ENCODE measurements at regions not wholly inside any gene's neighbourhood (a gene's known extent, or its start where the extent isn't known, plus 50 kb on each side); places are given as distances from the start of the nearest gene placed in this dataset.

DNA sequence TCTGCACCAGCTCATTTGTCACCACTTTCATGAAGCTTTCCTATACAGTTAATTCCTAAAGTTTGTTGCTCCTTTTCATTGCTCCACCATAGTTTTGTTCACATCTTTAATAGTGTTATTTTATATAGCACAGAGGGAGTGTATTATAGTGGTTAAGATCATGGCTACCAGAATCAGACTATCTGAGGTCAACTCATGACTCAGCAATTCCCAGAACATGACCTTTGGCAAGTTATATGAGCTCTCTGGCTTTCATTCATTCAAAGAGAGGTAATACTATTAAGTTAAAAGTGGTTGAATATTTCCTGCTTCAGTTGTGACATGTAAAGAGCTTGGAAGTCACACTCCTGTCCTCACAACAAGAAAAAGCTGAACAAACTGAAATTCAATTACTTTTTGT, 1073.5 kb downstream of the NAALADL2 start:
- H3K36me3 ChIP-seq (replicated peaks; ENCODE audit: insufficient read depth, low read depth), result no peaks in the 10 kb centered on the region
- no peaks in the 10 kb centered on the region for H3K4me1 ChIP-seq (ENCODE audit: insufficient read depth)
- H3K9me2 ChIP-seq (replicated peaks; ENCODE audit: insufficient read depth), result peaks cover 3% of the 10 kb centered on the region
- no peaks in the 10 kb centered on the region for H4K20me1 ChIP-seq (ENCODE audit: insufficient read depth, poor library complexity, severe bottlenecking)
- H2AFZ ChIP-seq, result no peak overlapping the region
- no peaks in the 10 kb centered on the region for H3K9me3 ChIP-seq (ENCODE audit: low read depth)
- H3K4me3 ChIP-seq, result no peak overlapping the region
- no peak for TF ChIP-seq EZH2phosphoT487 (IDR thresholded peaks at IDR 0.05; ENCODE audit: low read depth, severe bottlenecking, unreplicated experiment)
- H3K27me3 ChIP-seq, result no peaks in the 10 kb centered on the region
- no peaks in the 10 kb centered on the region for H3K79me2 ChIP-seq
- no peak overlapping the region for H3K27ac ChIP-seq
- no peak overlapping the region for H3K4me2 ChIP-seq
- no peak for DNase-seq (ENCODE audit: low spot score)

DNA sequence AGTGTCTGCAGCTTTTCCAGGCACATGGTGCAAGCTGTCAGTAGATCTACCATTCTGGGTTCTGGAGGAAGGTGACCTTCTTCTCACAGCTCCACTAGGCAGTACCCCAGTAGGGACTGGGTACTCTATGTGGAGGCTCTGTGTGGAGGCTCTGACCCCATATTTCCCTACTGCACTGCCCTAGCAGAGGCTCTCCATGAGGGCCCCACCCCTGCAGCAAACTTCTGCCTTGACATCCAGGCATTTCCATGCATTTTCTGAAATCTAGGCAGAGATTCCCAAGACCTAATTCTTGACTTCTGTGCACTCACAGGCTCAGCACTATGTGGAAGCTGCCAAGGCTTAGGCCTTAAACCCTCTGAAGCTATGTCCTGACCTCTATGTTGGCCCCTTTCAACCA, 1060.0 kb downstream of the NAALADL2 start:
- H3K36me3 ChIP-seq (replicated peaks; ENCODE audit: insufficient read depth, low read depth), result no peaks in the 10 kb centered on the region
- no peaks in the 10 kb centered on the region for H3K9me2 ChIP-seq (replicated peaks; ENCODE audit: insufficient read depth)
- H3K4me2 ChIP-seq, result no peak overlapping the region
- TF ChIP-seq, protein P1, sequence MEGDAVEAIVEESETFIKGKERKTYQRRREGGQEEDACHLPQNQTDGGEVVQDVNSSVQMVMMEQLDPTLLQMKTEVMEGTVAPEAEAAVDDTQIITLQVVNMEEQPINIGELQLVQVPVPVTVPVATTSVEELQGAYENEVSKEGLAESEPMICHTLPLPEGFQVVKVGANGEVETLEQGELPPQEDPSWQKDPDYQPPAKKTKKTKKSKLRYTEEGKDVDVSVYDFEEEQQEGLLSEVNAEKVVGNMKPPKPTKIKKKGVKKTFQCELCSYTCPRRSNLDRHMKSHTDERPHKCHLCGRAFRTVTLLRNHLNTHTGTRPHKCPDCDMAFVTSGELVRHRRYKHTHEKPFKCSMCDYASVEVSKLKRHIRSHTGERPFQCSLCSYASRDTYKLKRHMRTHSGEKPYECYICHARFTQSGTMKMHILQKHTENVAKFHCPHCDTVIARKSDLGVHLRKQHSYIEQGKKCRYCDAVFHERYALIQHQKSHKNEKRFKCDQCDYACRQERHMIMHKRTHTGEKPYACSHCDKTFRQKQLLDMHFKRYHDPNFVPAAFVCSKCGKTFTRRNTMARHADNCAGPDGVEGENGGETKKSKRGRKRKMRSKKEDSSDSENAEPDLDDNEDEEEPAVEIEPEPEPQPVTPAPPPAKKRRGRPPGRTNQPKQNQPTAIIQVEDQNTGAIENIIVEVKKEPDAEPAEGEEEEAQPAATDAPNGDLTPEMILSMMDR (IDR thresholded peaks at IDR 0.05; ENCODE audit: poor library complexity), result no peak
- no peak for TF ChIP-seq EZH2phosphoT487 (IDR thresholded peaks at IDR 0.05; ENCODE audit: low read depth, severe bottlenecking, unreplicated experiment)
- H3K27me3 ChIP-seq, result no peaks in the 10 kb centered on the region
- DNase-seq (ENCODE audit: low spot score), result no peak
- no peak overlapping the region for H2AFZ ChIP-seq
- no peaks in the 10 kb centered on the region for H3K9me3 ChIP-seq (ENCODE audit: low read depth)
- H3K79me2 ChIP-seq, result no peaks in the 10 kb centered on the region
- H3K4me3 ChIP-seq, result no peak overlapping the region
- H3K27ac ChIP-seq, result no peak overlapping the region
- H4K20me1 ChIP-seq (ENCODE audit: insufficient read depth, poor library complexity, severe bottlenecking), result no peaks in the 10 kb centered on the region
- no peaks in the 10 kb centered on the region for H3K4me1 ChIP-seq (ENCODE audit: insufficient read depth)

DNA sequence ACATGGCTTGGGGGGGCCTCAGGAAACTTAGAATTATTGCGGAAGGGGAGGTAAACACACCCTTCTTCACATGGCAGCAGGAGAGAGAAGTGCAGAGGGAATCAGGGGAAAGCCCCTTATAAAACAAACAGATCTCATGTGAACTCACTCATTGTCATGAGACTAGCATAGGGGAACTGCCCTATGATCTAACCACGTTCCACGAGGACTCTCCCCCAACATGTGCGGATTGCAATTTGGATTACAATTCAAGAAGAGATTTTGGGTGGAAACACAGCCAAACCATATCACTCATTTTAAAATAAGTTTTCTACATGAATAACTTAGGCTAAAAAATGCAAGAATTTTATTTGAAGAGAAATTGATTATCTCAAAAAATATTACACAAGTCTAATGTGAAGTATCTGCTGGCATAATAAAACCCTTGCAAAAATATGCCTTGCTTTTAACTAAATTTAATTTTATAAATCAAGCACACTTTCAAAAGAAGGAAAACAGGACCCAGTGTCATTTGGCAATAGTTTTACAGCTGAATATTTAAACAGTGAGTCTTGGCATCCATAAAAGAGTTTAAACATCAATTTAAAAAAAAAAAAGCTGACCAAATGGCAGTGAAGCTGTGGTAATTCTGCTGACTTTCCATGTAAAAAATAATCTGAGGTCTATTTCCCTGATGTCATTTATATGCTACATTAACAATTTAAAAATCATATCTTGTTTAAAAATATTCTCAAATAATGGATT, 1057.2 kb downstream of the NAALADL2 start:
- H2AFZ ChIP-seq, result no peak overlapping the region
- H3K36me3 ChIP-seq (replicated peaks; ENCODE audit: insufficient read depth, low read depth), result no peaks in the 10 kb centered on the region
- no peak for DNase-seq (ENCODE audit: low spot score)

DNA sequence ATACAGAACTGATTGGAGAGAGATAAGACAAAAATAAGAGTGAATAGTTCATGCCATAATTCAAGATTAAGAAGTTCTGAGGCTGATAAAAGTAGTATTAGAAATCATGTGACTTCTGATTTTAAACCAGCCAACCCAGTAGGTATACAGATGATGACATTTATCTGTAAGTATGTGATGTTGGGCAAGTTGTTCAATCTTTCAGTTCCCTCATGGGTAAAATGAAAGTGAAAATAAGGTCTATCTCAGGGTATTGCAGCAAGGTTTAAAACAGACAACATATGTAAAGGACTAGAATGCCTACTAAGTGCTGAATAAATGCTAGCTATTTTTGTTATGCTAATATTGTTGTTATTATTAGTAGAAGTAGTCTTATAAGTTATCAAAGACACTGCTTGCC, 1055.7 kb downstream of the NAALADL2 start:
- Histone ChIP-seq H3K36me3 (replicated peaks; ENCODE audit: insufficient read depth, low read depth) (no peaks in the 10 kb centered on the region), H3K4me3 (no peak overlapping the region), H3K9me2 (replicated peaks; ENCODE audit: insufficient read depth) (no peaks in the 10 kb centered on the region), H3K9me3 (ENCODE audit: low read depth) (no peaks in the 10 kb centered on the region), H2AFZ (no peak overlapping the region), H4K20me1 (ENCODE audit: insufficient read depth, poor library complexity, severe bottlenecking) (no peaks in the 10 kb centered on the region), H3K79me2 (no peaks in the 10 kb centered on the region), H3K4me1 (ENCODE audit: insufficient read depth) (no peaks in the 10 kb centered on the region), H3K4me2 (no peak overlapping the region), H3K27me3 (no peaks in the 10 kb centered on the region), H3K27ac (no peak overlapping the region)
- no peak for TF ChIP-seq EZH2phosphoT487 (IDR thresholded peaks at IDR 0.05; ENCODE audit: low read depth, severe bottlenecking, unreplicated experiment)
- no peak for TF ChIP-seq EZH2 (IDR thresholded peaks at IDR 0.05; ENCODE audit: borderline replicate concordance)
- TF ChIP-seq, protein P1 (IDR thresholded peaks at IDR 0.05; ENCODE audit: poor library complexity), result no peak
- no peak for DNase-seq (ENCODE audit: low spot score)

More for the DNA sequence above, 1057.2 kb downstream of the NAALADL2 start:
- no peak for TF ChIP-seq EZH2phosphoT487 (IDR thresholded peaks at IDR 0.05; ENCODE audit: low read depth, severe bottlenecking, unreplicated experiment)
- TF ChIP-seq, protein P1 (IDR thresholded peaks at IDR 0.05; ENCODE audit: poor library complexity), result no peak
- no peak for TF ChIP-seq EZH2 (IDR thresholded peaks at IDR 0.05; ENCODE audit: borderline replicate concordance)
- WGBS (ENCODE audit: low lambda C conversion rate, missing lambda C conversion rate), result 96% methylated on average over 4 of the region's 4 CpGs
- H3K27ac ChIP-seq, result no peak overlapping the region
- H4K20me1 ChIP-seq (ENCODE audit: insufficient read depth, poor library complexity, severe bottlenecking), result no peaks in the 10 kb centered on the region
- H3K27me3 ChIP-seq, result no peaks in the 10 kb centered on the region
- no peaks in the 10 kb centered on the region for H3K9me2 ChIP-seq (replicated peaks; ENCODE audit: insufficient read depth)
- H3K9me3 ChIP-seq (ENCODE audit: low read depth), result no peaks in the 10 kb centered on the region
- H3K4me1 ChIP-seq (ENCODE audit: insufficient read depth), result no peaks in the 10 kb centered on the region
- no peak overlapping the region for H3K4me3 ChIP-seq
- H3K79me2 ChIP-seq, result no peaks in the 10 kb centered on the region
- H3K4me2 ChIP-seq, result no peak overlapping the region

Measured in hepatocyte (in vitro differentiated cells).